ENCODE measurements at regions not wholly inside any gene's neighbourhood (a gene's known extent, or its start where the extent isn't known, plus 50 kb on each side); places are given as distances from the start of the nearest gene placed in this dataset.

DNA sequence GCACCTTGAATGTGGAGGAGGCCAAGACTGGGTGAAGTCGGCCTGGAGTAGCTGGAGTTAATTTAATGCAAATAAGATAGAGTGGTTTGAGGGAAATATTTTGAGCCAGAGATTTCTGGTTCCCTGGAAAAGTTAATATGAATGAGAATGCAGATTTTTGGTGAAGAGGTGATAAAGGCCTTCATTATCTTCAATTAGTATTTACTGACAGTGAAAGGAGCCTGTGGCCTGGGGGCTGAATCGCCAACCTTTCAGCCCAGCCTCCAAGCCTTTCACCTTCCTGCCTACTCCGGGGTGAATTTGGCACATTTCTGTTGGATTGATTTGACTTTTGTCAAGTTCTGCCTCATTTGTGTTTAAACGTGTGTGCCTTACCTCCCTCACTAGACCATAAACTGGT is 147.8 kb downstream of the SOX2 start:
- ATAC-seq, result no peak

DNA sequence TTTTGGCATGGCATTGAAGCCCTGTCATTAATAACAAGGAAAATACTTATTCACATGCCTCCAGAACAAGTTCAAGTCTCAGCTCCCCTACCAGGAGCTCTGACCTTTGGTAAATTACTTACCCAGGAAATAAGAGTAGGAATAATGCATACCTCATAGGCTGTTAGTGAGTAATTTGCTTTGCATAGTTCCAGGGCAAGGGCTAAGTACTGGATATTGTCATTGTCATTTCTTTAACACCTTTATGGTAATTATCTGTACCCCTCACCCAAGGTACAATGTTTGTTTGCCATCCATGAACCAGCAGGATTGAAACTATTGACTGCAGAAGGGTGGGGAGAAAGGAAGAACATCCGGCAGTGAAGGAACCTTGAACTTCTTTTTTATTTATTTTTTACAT is 148.5 kb downstream of the SOX2 start:
- no peak for ATAC-seq
- DNase-seq, result no peak

More for the DNA sequence above, 147.8 kb downstream of the SOX2 start:
- no peak for DNase-seq

DNA sequence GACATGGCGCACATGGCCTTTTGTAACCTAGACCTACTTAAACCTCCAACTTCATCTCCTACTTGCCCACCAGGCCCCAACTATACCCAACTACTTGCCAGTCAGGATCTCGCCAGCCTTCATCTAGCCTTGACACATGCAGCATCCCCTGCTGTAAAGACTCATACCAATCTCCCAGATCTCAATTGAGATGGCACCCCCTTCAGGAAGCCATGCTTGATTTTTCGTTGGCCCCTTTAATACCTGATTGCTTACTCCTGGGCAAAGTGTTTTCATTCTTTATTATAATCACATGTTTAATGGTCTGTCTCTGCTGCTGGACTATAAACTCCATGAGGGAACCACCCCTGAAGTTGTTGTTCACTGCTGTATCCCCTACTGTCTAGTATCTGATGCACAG is 150.8 kb downstream of the SOX2 start:
- no peak for ATAC-seq

DNA sequence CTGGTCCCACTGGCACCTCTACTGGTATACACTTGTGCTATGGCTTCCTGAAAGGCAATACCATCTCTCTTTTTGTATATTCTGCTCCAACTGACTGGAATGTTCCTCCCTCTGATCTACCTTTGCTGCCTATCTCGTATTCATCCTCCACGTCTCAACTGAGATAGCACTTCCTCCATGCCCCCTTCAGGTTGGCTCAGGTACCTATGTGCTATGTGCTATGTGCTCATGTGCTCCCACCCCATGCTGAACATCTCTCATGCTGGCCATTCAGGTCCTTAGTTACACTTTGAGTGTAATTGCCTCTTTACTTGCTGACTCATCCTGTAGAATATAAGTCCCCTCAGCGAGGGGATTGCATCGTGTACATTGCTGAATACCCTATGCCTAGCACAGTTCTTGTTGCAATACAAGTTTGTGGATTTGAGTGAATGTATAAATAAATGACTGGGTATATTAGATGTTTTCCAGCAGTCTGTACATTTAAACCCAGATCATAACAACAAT is 156.9 kb downstream of the SOX2 start:
- no peak for DNase-seq
- no peak for ATAC-seq

More for the DNA sequence above, 150.8 kb downstream of the SOX2 start:
- DNase-seq, result no peak

GRCh38 chr3:181872887-181873286 is 161.2 kb downstream of the SOX2 start:
- no peak for ATAC-seq

GRCh38 chr3:181879926-181880325 is 168.2 kb downstream of the SOX2 start:
- ATAC-seq, result no peak

More at GRCh38 chr3:181872887-181873286, 161.2 kb downstream of the SOX2 start:
- no peak for DNase-seq

GRCh38 chr3:181880331-181880730 is 168.6 kb downstream of the SOX2 start:
- no peak for ATAC-seq
- DNase-seq, result no peak

More at GRCh38 chr3:181879926-181880325, 168.2 kb downstream of the SOX2 start:
- DNase-seq, result no peak

GRCh38 chr3:181881749-181882148 is 170.0 kb downstream of the SOX2 start:
- ATAC-seq (no peak), DNase-seq (no peak)

- no peak for DNase-seq
- no peak for ATAC-seq
Measured at GRCh38 chr3:181885868-181886630, 174.3 kb downstream of the SOX2 start.

DNA sequence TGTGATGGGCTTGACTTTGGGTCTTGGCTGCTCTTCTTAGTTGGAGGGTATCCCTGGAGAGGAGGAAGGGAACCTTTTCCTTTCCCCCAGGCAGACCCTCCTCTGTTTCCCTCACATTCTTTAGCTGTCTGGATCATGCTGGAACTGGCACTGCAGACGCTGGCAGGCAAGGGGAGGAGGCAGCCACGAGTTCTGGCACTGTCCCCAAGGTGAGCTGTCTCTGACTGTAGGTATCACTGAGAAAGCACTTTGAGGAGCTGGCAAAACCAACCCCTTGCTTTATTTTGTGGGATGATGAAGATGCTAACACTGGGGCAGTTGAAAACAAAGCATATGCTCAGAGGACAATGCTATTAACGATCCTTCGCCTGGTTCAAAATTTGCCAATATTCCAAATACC is 175.0 kb downstream of the SOX2 start:
- DNase-seq, result no peak
- no peak for ATAC-seq

GRCh38 chr3:181887685-181888084 is 176.0 kb downstream of the SOX2 start:
- ATAC-seq (no peak), DNase-seq (no peak)

GRCh38 chr3:181888234-181888633 is 176.5 kb downstream of the SOX2 start:
- no peak for ATAC-seq
- DNase-seq, result no peak

- ATAC-seq (no peak), DNase-seq (no peak)
Measured at GRCh38 chr3:181892848-181893247, 181.1 kb downstream of the SOX2 start.

GRCh38 chr3:181896605-181897004 is 184.9 kb downstream of the SOX2 start:
- no peak for ATAC-seq
- no peak for DNase-seq

DNA sequence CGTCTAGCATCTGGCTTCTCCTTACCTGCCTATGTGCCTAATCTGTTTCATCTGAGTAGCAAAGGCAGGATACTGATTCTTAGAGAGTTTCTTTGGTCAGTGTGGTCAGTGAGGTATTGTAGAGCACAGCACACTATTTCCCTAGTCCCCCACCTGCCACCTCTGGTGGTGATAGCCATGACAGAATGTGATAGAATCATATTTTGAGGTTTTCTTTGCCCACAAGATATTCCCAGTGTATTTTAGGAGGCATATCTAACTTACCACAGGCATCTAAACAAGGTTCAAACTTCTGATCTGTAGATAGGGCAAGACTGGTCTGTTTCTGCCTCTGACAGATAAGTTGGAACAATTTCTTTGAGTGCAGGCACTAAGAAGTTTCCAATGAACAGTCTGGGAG is 188.0 kb downstream of the SOX2 start:
- no peak for DNase-seq
- no peak for ATAC-seq

GRCh38 chr3:181901626-181902025 is 189.9 kb downstream of the SOX2 start:
- DNase-seq, result no peak
- ATAC-seq, result no peak

GRCh38 chr3:181906338-181906737 is 194.6 kb downstream of the SOX2 start:
- DNase-seq (no peak), ATAC-seq (no peak)

GRCh38 chr3:181909241-181909640 is 197.5 kb downstream of the SOX2 start:
- no peak for DNase-seq
- ATAC-seq, result no peak

- ATAC-seq, result no peak
- no peak for DNase-seq
Measured at GRCh38 chr3:181912384-181912783, 200.7 kb downstream of the SOX2 start.

GRCh38 chr3:181913254-181913653 is 201.5 kb downstream of the SOX2 start:
- no peak for DNase-seq
- ATAC-seq, result no peak

GRCh38 chr3:181915551-181915950 is 203.8 kb downstream of the SOX2 start:
- DNase-seq (no peak), ATAC-seq (no peak)

DNA sequence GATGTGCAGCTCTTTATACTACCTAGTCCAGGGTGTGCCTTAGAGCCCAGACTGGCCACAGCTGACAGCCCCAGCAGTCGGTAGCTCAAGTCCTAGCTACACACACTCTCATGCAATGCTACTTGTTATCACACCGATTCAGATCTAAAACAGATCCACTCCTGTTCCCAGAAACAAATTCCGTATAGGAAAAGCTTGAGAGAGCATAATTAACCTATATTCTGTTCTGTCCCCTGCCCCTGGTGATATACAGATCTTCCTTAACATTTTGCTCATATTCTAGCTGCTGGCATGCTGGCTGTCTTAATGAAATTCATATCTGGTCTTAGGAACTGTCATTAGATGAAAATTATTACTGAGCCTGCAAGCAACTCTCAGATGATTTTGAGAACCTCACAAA is 204.3 kb downstream of the SOX2 start:
- ATAC-seq (no peak), DNase-seq (no peak)

DNA sequence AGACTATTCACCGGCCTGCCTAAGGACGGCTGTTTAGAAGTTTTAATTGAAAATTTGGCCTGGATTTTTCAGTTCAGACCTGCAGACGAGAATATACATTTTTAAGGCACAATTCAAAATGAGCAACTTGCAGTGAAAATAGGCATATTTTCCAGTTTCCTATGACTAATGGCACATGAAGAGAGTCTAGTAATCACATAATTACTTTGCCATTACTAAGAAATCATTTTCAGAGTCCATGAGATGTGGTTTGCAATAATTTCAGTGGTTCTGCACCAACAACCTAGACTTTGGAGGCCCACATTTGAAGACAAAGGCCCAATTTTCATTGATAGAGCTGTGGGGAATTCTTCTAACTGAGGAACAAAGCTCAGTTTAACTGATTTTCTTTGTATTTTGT is 205.3 kb downstream of the SOX2 start:
- DNase-seq, result no peak
- ATAC-seq, result no peak

DNA sequence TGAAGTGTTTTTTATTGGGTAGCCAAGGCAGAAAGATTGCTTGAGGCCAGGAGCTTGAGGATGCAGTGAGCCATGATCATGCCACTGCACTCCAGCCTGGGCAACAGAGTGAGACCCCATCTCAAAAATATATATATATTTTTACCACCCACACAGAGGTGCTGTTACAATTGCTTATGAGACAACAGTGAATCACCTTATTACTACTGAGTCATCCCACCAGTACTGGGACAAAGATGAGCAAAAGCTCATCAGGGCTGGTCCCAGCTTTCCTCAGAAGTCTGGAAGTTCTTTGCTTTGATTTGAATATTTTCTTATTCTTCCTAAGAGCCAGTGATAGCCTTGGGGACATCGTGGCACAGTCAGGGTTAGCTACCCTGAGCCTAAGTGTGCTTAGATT is 207.7 kb downstream of the SOX2 start:
- no peak for ATAC-seq
- no peak for DNase-seq

Data from stimulated activated naive CD8-positive, alpha-beta T cell treated with anti-CD3 and anti-CD28 coated beads, Interleukin-15, Interleukin-2, amounts not matched to agents 100 U/mL and 50 U/mL, for 24 hours (primary cell).